Glutamatergic neuron (in vitro differentiated cells): ENCODE measurements at regions not wholly inside any gene's neighbourhood (a gene's known extent, or its start where the extent isn't known, plus 50 kb on each side); places are given as distances from the start of the nearest gene placed in this dataset.

Source experiments
- DNase-seq: peaks from one replicate; pipeline ENCODE4 v3.0.0; 2022
- H3K27ac Mint-ChIP-seq: one replicate; pipeline ENCODE4 v1.8.0; 2020; ENCODE audit warnings: mild to moderate bottlenecking, mixed read lengths, inconsistent platforms; ENCODE audit not compliant: unreplicated experiment
- H3K27me3 Mint-ChIP-seq: one replicate; pipeline ENCODE4 v1.8.0; 2020; ENCODE audit warnings: mild to moderate bottlenecking, moderate library complexity, mixed read lengths, inconsistent platforms; ENCODE audit not compliant: unreplicated experiment
- H3K36me3 Mint-ChIP-seq: one replicate; pipeline ENCODE4 v1.8.0; 2020; ENCODE audit warnings: mild to moderate bottlenecking, mixed read lengths, inconsistent platforms; ENCODE audit not compliant: unreplicated experiment
- H3K4me1 Mint-ChIP-seq: one replicate; pipeline ENCODE4 v1.8.0; 2020; ENCODE audit warnings: mild to moderate bottlenecking, low read depth, mixed read lengths, inconsistent platforms; ENCODE audit not compliant: unreplicated experiment
- H3K4me3 Mint-ChIP-seq: one replicate; pipeline ENCODE4 v1.8.0; 2020; ENCODE audit warnings: mild to moderate bottlenecking, mixed read lengths, inconsistent platforms; ENCODE audit not compliant: unreplicated experiment
- H3K9me3 Mint-ChIP-seq: one replicate; pipeline ENCODE4 v1.8.0; 2020; ENCODE audit warnings: mild to moderate bottlenecking, moderate library complexity, mixed read lengths, inconsistent platforms; ENCODE audit not compliant: unreplicated experiment
- TF ChIP-seq, protein P1 (sequence below): fragments of 200-600 bp; sonication (generic); IDR thresholded peaks from one replicate; pipeline ENCODE4 v1.5.0; 2021; ENCODE audit not compliant: partially characterized antibody, unreplicated experiment

DNA sequence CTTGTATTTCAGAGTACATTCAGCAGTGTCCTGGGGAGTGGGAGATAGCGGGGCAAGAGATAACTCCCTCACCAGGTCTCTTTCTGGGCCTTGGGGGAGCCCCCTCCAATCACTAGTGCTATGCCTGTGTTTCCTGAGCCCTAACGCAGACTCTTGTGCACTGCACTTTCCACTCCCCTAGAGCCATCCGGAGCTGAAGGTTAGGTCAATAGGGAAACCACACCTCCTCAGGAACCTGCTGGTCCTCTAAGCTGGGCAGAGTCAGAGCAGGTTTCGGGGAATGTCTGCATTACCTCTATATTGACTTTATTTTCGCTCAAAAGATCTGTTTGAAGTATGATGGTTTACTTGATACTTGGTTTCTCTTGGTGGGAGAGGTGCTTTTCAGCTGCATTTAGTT is 617.0 kb upstream of the ROBO1 start:
- H3K27ac Mint-ChIP-seq = no peak overlapping the region
- no peaks in the 10 kb centered on the region for H3K27me3 Mint-ChIP-seq

DNA sequence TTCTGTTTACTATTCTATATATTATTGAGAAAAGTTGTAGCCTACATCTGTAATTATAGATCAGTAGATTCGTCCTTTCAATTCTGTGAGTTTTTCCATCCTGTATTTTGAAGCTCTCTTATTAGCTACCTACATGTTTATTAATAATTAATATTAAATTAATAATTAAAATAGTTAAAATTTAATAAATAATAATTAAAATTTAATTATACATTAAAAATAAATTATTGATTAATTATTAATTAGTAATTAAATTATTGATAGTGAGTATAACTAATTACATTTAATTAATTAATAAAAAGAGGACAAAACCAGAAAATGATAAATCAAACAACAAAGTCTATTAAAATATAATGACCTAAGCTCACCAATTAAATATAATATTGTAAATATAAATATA is 606.6 kb upstream of the ROBO1 start:
- Mint-ChIP-seq H3K4me3 (no peak overlapping the region), H3K4me1 (peaks cover 2% of the 10 kb centered on the region), H3K27ac (no peak overlapping the region), H3K36me3 (no peaks in the 10 kb centered on the region), H3K9me3 (no peaks in the 10 kb centered on the region), H3K27me3 (no peaks in the 10 kb centered on the region)
- TF ChIP-seq, protein P1, sequence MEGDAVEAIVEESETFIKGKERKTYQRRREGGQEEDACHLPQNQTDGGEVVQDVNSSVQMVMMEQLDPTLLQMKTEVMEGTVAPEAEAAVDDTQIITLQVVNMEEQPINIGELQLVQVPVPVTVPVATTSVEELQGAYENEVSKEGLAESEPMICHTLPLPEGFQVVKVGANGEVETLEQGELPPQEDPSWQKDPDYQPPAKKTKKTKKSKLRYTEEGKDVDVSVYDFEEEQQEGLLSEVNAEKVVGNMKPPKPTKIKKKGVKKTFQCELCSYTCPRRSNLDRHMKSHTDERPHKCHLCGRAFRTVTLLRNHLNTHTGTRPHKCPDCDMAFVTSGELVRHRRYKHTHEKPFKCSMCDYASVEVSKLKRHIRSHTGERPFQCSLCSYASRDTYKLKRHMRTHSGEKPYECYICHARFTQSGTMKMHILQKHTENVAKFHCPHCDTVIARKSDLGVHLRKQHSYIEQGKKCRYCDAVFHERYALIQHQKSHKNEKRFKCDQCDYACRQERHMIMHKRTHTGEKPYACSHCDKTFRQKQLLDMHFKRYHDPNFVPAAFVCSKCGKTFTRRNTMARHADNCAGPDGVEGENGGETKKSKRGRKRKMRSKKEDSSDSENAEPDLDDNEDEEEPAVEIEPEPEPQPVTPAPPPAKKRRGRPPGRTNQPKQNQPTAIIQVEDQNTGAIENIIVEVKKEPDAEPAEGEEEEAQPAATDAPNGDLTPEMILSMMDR = no peak
- DNase-seq = no peak

More for the DNA sequence above, 617.0 kb upstream of the ROBO1 start:
- Mint-ChIP-seq H3K4me1 (no peaks in the 10 kb centered on the region), H3K4me3 (no peak overlapping the region), H3K36me3 (no peaks in the 10 kb centered on the region), H3K9me3 (no peaks in the 10 kb centered on the region)
- TF ChIP-seq, protein P1 = no peak
- no peak for DNase-seq

DNA sequence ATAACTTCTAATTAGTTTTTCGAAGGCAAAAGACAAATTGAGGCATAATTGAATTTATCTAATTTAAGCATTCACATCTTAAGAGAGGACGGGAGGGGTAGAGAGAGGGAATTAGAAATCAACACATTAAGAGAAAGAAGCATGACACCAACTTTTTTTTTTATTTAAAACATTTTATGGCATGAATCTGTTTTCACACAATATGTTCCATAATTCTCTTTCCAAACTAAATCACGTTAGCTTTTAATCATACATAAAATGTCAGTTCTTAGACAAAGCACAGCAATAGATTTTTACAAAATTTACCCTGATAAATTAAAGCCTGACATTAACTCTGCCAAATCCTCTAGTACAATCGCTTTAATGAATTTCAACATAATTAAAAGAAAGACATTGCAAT is 600.8 kb upstream of the ROBO1 start:
- peaks cover 2% of the 10 kb centered on the region for H3K4me1 Mint-ChIP-seq
- TF ChIP-seq, protein P1 = no peak
- H3K9me3 Mint-ChIP-seq = no peaks in the 10 kb centered on the region
- no peak for DNase-seq
- no peaks in the 10 kb centered on the region for H3K27me3 Mint-ChIP-seq
- H3K4me3 Mint-ChIP-seq = no peak overlapping the region
- no peaks in the 10 kb centered on the region for H3K36me3 Mint-ChIP-seq
- no peak overlapping the region for H3K27ac Mint-ChIP-seq

DNA sequence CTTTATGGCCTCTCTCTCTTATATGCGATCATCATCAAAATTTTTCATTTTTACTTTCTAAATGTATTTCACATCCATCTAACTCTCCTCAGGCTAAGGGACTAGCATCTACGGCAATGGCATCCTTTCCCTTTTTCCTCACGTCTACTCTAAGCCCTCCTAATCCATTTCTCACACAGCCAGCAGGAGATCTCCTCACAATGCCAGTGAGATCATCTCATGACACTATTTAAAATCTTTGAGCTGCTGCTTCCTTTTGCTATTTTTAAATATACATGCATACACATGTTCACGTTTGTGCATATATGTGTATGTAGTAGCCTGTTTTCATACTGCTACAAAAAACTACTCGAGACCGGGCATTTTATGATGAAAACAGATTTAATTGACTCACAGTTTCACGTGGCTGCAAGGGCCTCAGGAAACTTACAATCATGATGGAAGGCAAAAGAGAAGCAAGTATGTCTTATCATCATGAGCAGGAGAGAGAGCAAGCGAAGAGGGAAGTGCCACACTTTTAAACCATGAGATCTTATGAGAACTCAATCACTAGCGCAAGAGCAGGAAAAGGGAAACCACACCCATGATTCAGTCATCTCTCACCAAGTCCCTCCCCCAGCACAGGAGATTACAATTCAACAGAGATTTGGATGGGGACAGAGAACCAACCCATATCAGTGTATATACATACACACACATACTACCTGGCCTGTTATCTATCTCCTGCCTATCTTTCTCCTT is 599.2 kb upstream of the ROBO1 start:
- Mint-ChIP-seq H3K4me1 (peaks cover 2% of the 10 kb centered on the region), H3K36me3 (no peaks in the 10 kb centered on the region), H3K9me3 (no peaks in the 10 kb centered on the region), H3K27me3 (no peaks in the 10 kb centered on the region), H3K27ac (no peak overlapping the region), H3K4me3 (no peak overlapping the region)
- DNase-seq = no peak
- TF ChIP-seq, protein P1 = no peak

DNA sequence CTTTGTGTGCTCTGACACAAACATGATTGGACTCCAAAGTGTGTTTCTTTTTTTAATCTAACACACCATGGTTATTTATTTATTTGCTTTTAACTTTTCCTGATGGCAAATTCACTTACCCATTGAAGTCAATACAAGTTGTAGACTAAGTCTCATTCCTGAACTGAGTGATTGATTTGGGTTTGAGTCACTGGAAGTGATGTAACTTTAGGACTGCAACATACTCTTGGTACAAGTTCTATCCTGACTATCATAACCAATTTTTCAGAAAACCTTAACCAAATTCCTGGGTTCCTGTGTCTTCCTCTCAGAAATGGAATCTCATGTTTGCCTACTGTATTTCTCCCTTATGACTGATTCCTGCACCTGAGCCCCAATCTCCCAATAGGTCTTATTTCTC is 590.0 kb upstream of the ROBO1 start:
- Mint-ChIP-seq H3K27me3 (peaks cover 1% of the 10 kb centered on the region), H3K27ac (no peak overlapping the region), H3K4me1 (no peaks in the 10 kb centered on the region), H3K4me3 (no peak overlapping the region), H3K9me3 (no peaks in the 10 kb centered on the region), H3K36me3 (no peaks in the 10 kb centered on the region)
- TF ChIP-seq, protein P1 = no peak
- DNase-seq = no peak
